H1 (cell line): ENCODE measurements at regions not wholly inside any gene's neighbourhood (a gene's known extent, or its start where the extent isn't known, plus 50 kb on each side); places are given as distances from the start of the nearest gene placed in this dataset.

ENCODE experiments used
- CTCF ChIA-PET: fragments of 300-600 bp; sonication (Branson Sonifier 250); formaldehyde crosslinking; loops from one replicate; lab custom pipeline; 2021; ENCODE audit not compliant: partially characterized antibody; lab: Charles Lee
- POLR2A ChIA-PET: fragments of 300-600 bp; sonication (Branson Sonifier 250); formaldehyde crosslinking; loops from one replicate; lab custom pipeline; 2021; ENCODE audit warnings: inconsistent platforms; ENCODE audit not compliant: partially characterized antibody; lab: Charles Lee
- DNase-seq, 2 experiments: peaks; one replicate each; pipeline versions ENCODE4 v3.0.0 to v3.0.0-alpha.2; 2010 to 2022; ENCODE audit warnings: low spot score in 2 of 2, low read depth in 1 of 2, mixed read lengths in 1 of 2
- FAIRE-seq: peaks from 2 replicates; lab custom pipeline; 2011; peaks lifted over from hg19 to GRCh38; lab: Jason Lieb, UNC
- H2AFZ ChIP-seq: 2 replicates; pipeline ENCODE4 v1.8.1; 2012; ENCODE audit warnings: low read length, inconsistent platforms
- H2AK5ac ChIP-seq: 2 replicates; pipeline ENCODE4 v1.6.1; 2013; ENCODE audit warnings: low read depth, low read length
- H2BK120ac ChIP-seq: replicated peaks from 2 replicates; pipeline ENCODE3; 2013; ENCODE audit warnings: low read depth, low read length, inconsistent platforms
- H2BK12ac ChIP-seq: 2 replicates; pipeline ENCODE4 v1.6.1; 2013; ENCODE audit warnings: low read depth, low read length
- H2BK15ac ChIP-seq: 2 replicates; pipeline ENCODE4 v1.6.1; 2013; ENCODE audit warnings: low read length
- H2BK20ac ChIP-seq: 2 replicates; pipeline ENCODE4 v1.6.1; 2013; ENCODE audit warnings: low read length
- H2BK5ac ChIP-seq: 2 replicates; pipeline ENCODE4 v1.6.1; 2013; ENCODE audit warnings: low read depth, low read length
- H3K14ac ChIP-seq: 2 replicates; pipeline ENCODE4 v1.6.1; 2013; ENCODE audit warnings: inconsistent platforms; ENCODE audit not compliant: insufficient read length
- H3K18ac ChIP-seq: 2 replicates; pipeline ENCODE4 v1.6.1; 2013; ENCODE audit warnings: low read length; ENCODE audit errors: extremely low read depth
- H3K23ac ChIP-seq: 2 replicates; pipeline ENCODE4 v1.6.1; 2013; ENCODE audit warnings: inconsistent platforms; ENCODE audit not compliant: insufficient read length
- H3K23me2 ChIP-seq: 2 replicates; pipeline ENCODE4 v1.6.1; 2013; ENCODE audit warnings: low read depth, low read length
- H3K27ac ChIP-seq: 2 replicates; pipeline ENCODE4 v1.6.1; 2011; ENCODE audit warnings: low read depth, low read length, inconsistent platforms
- H3K27me3 ChIP-seq, 4 experiments: replicated peaks in 1 of 4; 1 replicate in 1 of 4; 2 replicates in 3 of 4; pipeline versions ENCODE4 v1.6.1 to v1.8.1; 2011 to 2013; ENCODE audit warnings: low read length in 3 of 4, mild to moderate bottlenecking in 3 of 4, inconsistent platforms in 2 of 4, mixed read lengths in 2 of 4, moderate library complexity in 1 of 4; ENCODE audit not compliant: control insufficient read depth in 3 of 4, insufficient read depth in 3 of 4; ENCODE audit errors: extremely low read depth in 1 of 4
- H3K36me3 ChIP-seq, 4 experiments: 2 replicates each; pipeline versions ENCODE4 v1.6.1 to v1.8.1; 2011 to 2013; ENCODE audit warnings: mild to moderate bottlenecking in 4 of 4, low read length in 3 of 4, moderate library complexity in 2 of 4, control low read depth in 1 of 4, inconsistent platforms in 1 of 4; ENCODE audit not compliant: insufficient read depth in 4 of 4, control insufficient read depth in 2 of 4
- H3K4ac ChIP-seq: replicated peaks from 2 replicates; pipeline ENCODE3; 2013; ENCODE audit warnings: low read length, low read depth, mixed read lengths, inconsistent platforms; ENCODE audit not compliant: insufficient read length
- H3K4me1 ChIP-seq, 4 experiments: replicated peaks in 1 of 4; 1 replicate in 1 of 4; 2 replicates in 3 of 4; pipeline versions ENCODE4 v1.6.1 to v1.8.1; 2011 to 2013; ENCODE audit warnings: low read length in 3 of 4, inconsistent platforms in 2 of 4, mixed read lengths in 1 of 4; ENCODE audit not compliant: insufficient read depth in 4 of 4, control insufficient read depth in 3 of 4
- H3K4me2 ChIP-seq, 2 experiments: 2 replicates each; pipeline versions ENCODE4 v1.6.1 to v1.8.1; 2011 to 2013; ENCODE audit warnings: low read depth in 2 of 2, low read length in 2 of 2, control low read depth in 1 of 2, inconsistent platforms in 1 of 2, mild to moderate bottlenecking in 1 of 2; ENCODE audit not compliant: insufficient read depth in 1 of 2
- H3K4me3 ChIP-seq, 4 experiments: fragments of 200-600, 300-600 bp in 1 of 4; sonication (generic), shearing (Covaris generic), sonication (Bioruptor Twin) in 1 of 4; 2 replicates each; pipeline versions ENCODE4 v1.5.1 to v1.8.1; 2011 to 2016; ENCODE audit warnings: low read length in 4 of 4, low read depth in 3 of 4, control low read depth in 2 of 4, inconsistent platforms in 2 of 4, mild to moderate bottlenecking in 2 of 4, mixed read lengths in 1 of 4, moderate library complexity in 1 of 4; ENCODE audit not compliant: insufficient read depth in 2 of 4; ENCODE audit errors: extremely low read depth in 1 of 4
- H3K56ac ChIP-seq: replicated peaks from 2 replicates; pipeline ENCODE3; 2013; ENCODE audit warnings: low read depth, mild to moderate bottlenecking, mixed read lengths, low read length, inconsistent platforms; ENCODE audit not compliant: insufficient read length
- H3K79me1 ChIP-seq: 2 replicates; pipeline ENCODE4 v1.6.1; 2013; ENCODE audit warnings: low read depth, low read length, control low read depth
- H3K79me2 ChIP-seq, 2 experiments: 2 replicates each; pipeline versions ENCODE4 v1.6.1 to v1.8.1; 2012 to 2013; ENCODE audit warnings: low read length in 2 of 2, mild to moderate bottlenecking in 2 of 2, inconsistent platforms in 1 of 2; ENCODE audit not compliant: insufficient read depth in 2 of 2, control insufficient read depth in 1 of 2
- H3K9ac ChIP-seq, 4 experiments: replicated peaks in 1 of 4; 1 replicate in 1 of 4; 2 replicates in 3 of 4; pipeline versions ENCODE4 v1.6.1 to v1.8.1; 2011 to 2013; ENCODE audit warnings: low read depth in 3 of 4, low read length in 3 of 4, control low read depth in 2 of 4, mild to moderate bottlenecking in 2 of 4, moderate library complexity in 2 of 4, inconsistent platforms in 1 of 4; ENCODE audit errors: extremely low read depth in 1 of 4
- H3K9me3 ChIP-seq, 2 experiments: 2 replicates each; pipeline versions ENCODE4 v1.6.1 to v1.8.1; 2012 to 2013; ENCODE audit warnings: mild to moderate bottlenecking in 2 of 2, moderate library complexity in 2 of 2, control low read depth in 1 of 2, inconsistent platforms in 1 of 2, low read depth in 1 of 2, low read length in 1 of 2, mixed read lengths in 1 of 2; ENCODE audit not compliant: insufficient read depth in 2 of 2
- H4K20me1 ChIP-seq, 2 experiments: replicated peaks in 1 of 2; 2 replicates each; pipeline versions ENCODE3 to v1.8.1; 2011 to 2013; ENCODE audit warnings: inconsistent platforms in 2 of 2, low read length in 2 of 2, mild to moderate bottlenecking in 1 of 2; ENCODE audit not compliant: insufficient read depth in 2 of 2, control insufficient read depth in 1 of 2
- H4K5ac ChIP-seq: 2 replicates; pipeline ENCODE4 v1.6.1; 2013; ENCODE audit warnings: low read length, low read depth, mixed read lengths, inconsistent platforms; ENCODE audit not compliant: insufficient read length
- H4K8ac ChIP-seq: 2 replicates; pipeline ENCODE4 v1.8.0; 2013; ENCODE audit warnings: mild to moderate bottlenecking, moderate library complexity, low read length, inconsistent platforms; ENCODE audit not compliant: insufficient read depth; ENCODE audit errors: extremely low read depth
- H4K91ac ChIP-seq: replicated peaks from 2 replicates; pipeline ENCODE3; 2013; ENCODE audit warnings: low read length, mixed read lengths, inconsistent platforms; ENCODE audit not compliant: insufficient read length
- ASH2L ChIP-seq: fragments of 200-600, 300-600 bp; sonication (generic); IDR thresholded peaks from one replicate; pipeline ENCODE4 v1.7.1; 2017; ENCODE audit warnings: low read length
- ATF2 ChIP-seq: IDR thresholded peaks from 2 replicates; pipeline ENCODE4 v1.6.1; 2012; ENCODE audit warnings: low read length, inconsistent platforms
- CTBP2 ChIP-seq: IDR thresholded peaks from 2 replicates; pipeline ENCODE4 v1.7.0; 2011; ENCODE audit warnings: borderline replicate concordance, mild to moderate bottlenecking, moderate library complexity, mixed read lengths, low read length; ENCODE audit not compliant: insufficient read depth, insufficient read length
- EGR1 ChIP-seq: IDR thresholded peaks from 2 replicates; pipeline ENCODE4 v1.6.1; 2011; ENCODE audit warnings: low read depth, low read length, borderline replicate concordance
- JUND ChIP-seq: IDR thresholded peaks from 2 replicates; pipeline ENCODE4 v1.6.1; 2011; ENCODE audit warnings: mild to moderate bottlenecking, improper control_type of control experiment, low read length
- KDM5A ChIP-seq: fragments of 200-600 bp; IDR thresholded peaks from 2 replicates; pipeline ENCODE4 v1.7.1; 2012; ENCODE audit warnings: mild to moderate bottlenecking, low read length, inconsistent platforms, mixed read lengths
- MAX ChIP-seq: IDR thresholded peaks from 2 replicates; pipeline ENCODE4 v1.6.1; 2012; ENCODE audit warnings: inconsistent platforms
- PHF8 ChIP-seq: fragments of 200-600 bp; sonication (generic); conservative IDR thresholded peaks from 2 replicates; pipeline ENCODE4 v1.7.1; 2012; ENCODE audit warnings: low read depth, mild to moderate bottlenecking, inconsistent platforms, low read length, moderate library complexity
- POLR2A ChIP-seq, 2 experiments: IDR thresholded peaks; 1 replicate in 1 of 2; 2 replicates in 1 of 2; pipeline ENCODE4 v1.6.1; 2011; ENCODE audit warnings: low read depth in 2 of 2, low read length in 2 of 2, mild to moderate bottlenecking in 2 of 2; ENCODE audit errors: control extremely low read depth in 1 of 2
- RFX5 ChIP-seq: IDR thresholded peaks from 2 replicates; pipeline ENCODE4 v1.6.1; 2011; ENCODE audit warnings: low read depth, low read length, improper control_type of control experiment, borderline replicate concordance
- WGBS, 2 experiments: shearing (Covaris generic) in 1 of 2; methylation state at CpG; one replicate each; pipeline versions ENCODE4 v1.1.6 to v1.1.7; 2013 to 2015; ENCODE audit warnings: low lambda C conversion rate in 2 of 2, mixed read lengths in 2 of 2, inconsistent platforms in 1 of 2, low coverage in 1 of 2, missing lambda C conversion rate in 1 of 2; ENCODE audit not compliant: insufficient replicate concordance in 2 of 2, insufficient coverage in 1 of 2, insufficient read length in 1 of 2; ENCODE audit errors: extremely low coverage in 1 of 2, missing lambda C conversion rate in 1 of 2; 5-methylcytosine and 5-hydroxymethylcytosine counted together

- H3K23ac ChIP-seq: no peak overlapping the region
- no peak overlapping the region for H4K8ac ChIP-seq
- no peaks in the 10 kb centered on the region for H3K36me3 ChIP-seq
- H3K4ac ChIP-seq: no peak overlapping the region
- H3K79me1 ChIP-seq: no peaks in the 10 kb centered on the region
- no peak overlapping the region for H4K5ac ChIP-seq
- no peak overlapping the region for H3K4me2 ChIP-seq
- H3K9ac ChIP-seq: no peak overlapping the region
- no peak overlapping the region for H2AFZ ChIP-seq
- POLR2A ChIA-PET: no interaction called here
- no peak overlapping the region for H3K14ac ChIP-seq
- TF ChIP-seq ATF2 (no peak), RFX5 (no peak), MAX (no peak), JUND (no peak), POLR2A (IDR thresholded peaks at IDR 0.05; ENCODE audit: control extremely low read depth in 1 of 2, low read depth in 2 of 2, low read length in 2 of 2) (no peak), ASH2L (no peak), PHF8 (no peak), EGR1 (no peak), KDM5A (no peak), CTBP2 (no peak)
- peaks cover 0 to 1% (median 0%) of the 10 kb centered on the region in 4 experiments; a peak in 1 of 7 replicates for H3K27me3 ChIP-seq
- no peak overlapping the region for H3K4me3 ChIP-seq
- H2BK15ac ChIP-seq: no peak overlapping the region
- no peak overlapping the region for H3K27ac ChIP-seq
- no peaks in the 10 kb centered on the region; the same call in 1 of the 2 replicates for H3K23me2 ChIP-seq
- no peaks in the 10 kb centered on the region for H3K79me2 ChIP-seq
- H2AK5ac ChIP-seq: no peak overlapping the region
- H4K20me1 ChIP-seq: no peaks in the 10 kb centered on the region
- no peaks in the 10 kb centered on the region for H3K9me3 ChIP-seq
- CTCF ChIA-PET: interaction anchor here (1.0 kb wide), 1 partner anchor 22 kb away, joined by 3 read pairs; no protein-coding TSS in a partner anchor
- H2BK12ac ChIP-seq: no peak overlapping the region
- FAIRE-seq (no peak), DNase-seq (no peak)
- 89 to 100% methylated on average over 2 to 4 of the region's 4 CpGs for WGBS, 2 experiments
- H2BK5ac ChIP-seq: no peak overlapping the region
- no peaks in the 10 kb centered on the region for H3K4me1 ChIP-seq
- H4K91ac ChIP-seq: no peak overlapping the region
- H2BK120ac ChIP-seq: no peak overlapping the region
- no peak overlapping the region for H3K56ac ChIP-seq
- H2BK20ac ChIP-seq: no peak overlapping the region
- H3K18ac ChIP-seq: no peak overlapping the region
Observed at GRCh38 chr5:23013395-23013998, 160.4 kb upstream of the CDH12 start.
